ENCODE measurements at regions not wholly inside any gene's neighbourhood (a gene's known extent, or its start where the extent isn't known, plus 50 kb on each side); places are given as distances from the start of the nearest gene placed in this dataset.

- Histone ChIP-seq H3K4me2 (replicated peaks; ENCODE audit: extremely low read depth, low read length, poor library complexity, severe bottlenecking) (no peak overlapping the region), H3K36me3 (replicated peaks in 1 of 2; ENCODE audit: control insufficient read depth in 1 of 2, insufficient read depth in 2 of 2, low read length in 2 of 2) (no peaks in the 10 kb centered on the region), H3K9me3 (replicated peaks in 1 of 2; ENCODE audit: control insufficient read depth in 1 of 2, insufficient read depth in 1 of 2, low read length in 2 of 2) (no peaks in the 10 kb centered on the region), H3K27me3 (ENCODE audit: control insufficient read depth in 2 of 2, insufficient read depth in 2 of 2, low read length in 2 of 2) (no peaks in the 10 kb centered on the region), H3K9ac (ENCODE audit: insufficient read depth, low read length, poor library complexity, severe bottlenecking) (no peak overlapping the region), H3K79me2 (ENCODE audit: insufficient read depth, low read length) (no peaks in the 10 kb centered on the region), H3K27ac (ENCODE audit: low read depth in 1 of 2, low read length in 2 of 2) (no peak overlapping the region), H3K4me3 (replicated peaks in 1 of 3; ENCODE audit: low read depth in 2 of 3, low read length in 3 of 3) (no peak overlapping the region), H2AFZ (ENCODE audit: insufficient read depth, low read depth, low read length, poor library complexity, severe bottlenecking) (no peak overlapping the region), H3K4me1 (ENCODE audit: control insufficient read depth in 1 of 2, insufficient read depth in 2 of 2, low read length in 2 of 2) (no peaks in the 10 kb centered on the region), H4K20me1 (ENCODE audit: insufficient read depth, low read length) (no peaks in the 10 kb centered on the region)
- H3K4me3 Mint-ChIP-seq, result no peak overlapping the region
- no peaks in the 10 kb centered on the region for H3K36me3 Mint-ChIP-seq
- H3K27me3 Mint-ChIP-seq (ENCODE audit: low read depth in 3 of 3), result no peaks in the 10 kb centered on the region
- H3K9me3 Mint-ChIP-seq, result no peaks in the 10 kb centered on the region
- DNase-seq, result no peak
- WGBS (ENCODE audit: insufficient coverage), result no CpG with 5 or more reads among the region's 1 CpG
- H3K27ac Mint-ChIP-seq, result no peak overlapping the region
- no peak for TF ChIP-seq CTCF (IDR thresholded peaks at IDR 0.05)
- intact Hi-C loops (cut with micrococcal nuclease), result no loop called here
- no peaks in the 10 kb centered on the region for H3K4me1 Mint-ChIP-seq
Observed at GRCh38 chr6:95109212-95109611, 468.1 kb upstream of the MANEA start.

- Histone ChIP-seq H3K9me3 (replicated peaks in 1 of 2; ENCODE audit: control insufficient read depth in 1 of 2, insufficient read depth in 1 of 2, low read length in 2 of 2) (no peaks in the 10 kb centered on the region), H4K20me1 (ENCODE audit: insufficient read depth, low read length) (no peaks in the 10 kb centered on the region), H3K4me1 (ENCODE audit: control insufficient read depth in 1 of 2, insufficient read depth in 2 of 2, low read length in 2 of 2) (no peaks in the 10 kb centered on the region), H2AFZ (ENCODE audit: insufficient read depth, low read depth, low read length, poor library complexity, severe bottlenecking) (no peak overlapping the region), H3K27ac (ENCODE audit: low read depth in 1 of 2, low read length in 2 of 2) (no peak overlapping the region), H3K79me2 (ENCODE audit: insufficient read depth, low read length) (no peaks in the 10 kb centered on the region), H3K27me3 (ENCODE audit: control insufficient read depth in 2 of 2, insufficient read depth in 2 of 2, low read length in 2 of 2) (no peaks in the 10 kb centered on the region), H3K9ac (ENCODE audit: insufficient read depth, low read length, poor library complexity, severe bottlenecking) (no peak overlapping the region), H3K4me2 (replicated peaks; ENCODE audit: extremely low read depth, low read length, poor library complexity, severe bottlenecking) (no peak overlapping the region), H3K4me3 (replicated peaks in 1 of 3; ENCODE audit: low read depth in 2 of 3, low read length in 3 of 3) (no peak overlapping the region), H3K36me3 (replicated peaks in 1 of 2; ENCODE audit: control insufficient read depth in 1 of 2, insufficient read depth in 2 of 2, low read length in 2 of 2) (no peaks in the 10 kb centered on the region)
- no peak overlapping the region for H3K27ac Mint-ChIP-seq
- H3K4me1 Mint-ChIP-seq, result no peaks in the 10 kb centered on the region
- H3K36me3 Mint-ChIP-seq, result no peaks in the 10 kb centered on the region
- no peaks in the 10 kb centered on the region for H3K27me3 Mint-ChIP-seq (ENCODE audit: low read depth in 3 of 3)
- no peak for DNase-seq
- no CpG with 5 or more reads among the region's 1 CpG for WGBS (ENCODE audit: insufficient coverage)
- TF ChIP-seq CTCF (IDR thresholded peaks at IDR 0.05), result no peak
- intact Hi-C loops (cut with micrococcal nuclease), result no loop called here
- H3K4me3 Mint-ChIP-seq, result no peak overlapping the region
- H3K9me3 Mint-ChIP-seq, result no peaks in the 10 kb centered on the region
Observed at GRCh38 chr6:95110767-95111166, 466.6 kb upstream of the MANEA start.

Measured in CD14-positive monocyte (primary cell).